ENCODE measurements at regions not wholly inside any gene's neighbourhood (a gene's known extent, or its start where the extent isn't known, plus 50 kb on each side); places are given as distances from the start of the nearest gene placed in this dataset.
A peak's percentile ranks its signal among the peaks of the same experiment; 100 is the strongest.

DNA sequence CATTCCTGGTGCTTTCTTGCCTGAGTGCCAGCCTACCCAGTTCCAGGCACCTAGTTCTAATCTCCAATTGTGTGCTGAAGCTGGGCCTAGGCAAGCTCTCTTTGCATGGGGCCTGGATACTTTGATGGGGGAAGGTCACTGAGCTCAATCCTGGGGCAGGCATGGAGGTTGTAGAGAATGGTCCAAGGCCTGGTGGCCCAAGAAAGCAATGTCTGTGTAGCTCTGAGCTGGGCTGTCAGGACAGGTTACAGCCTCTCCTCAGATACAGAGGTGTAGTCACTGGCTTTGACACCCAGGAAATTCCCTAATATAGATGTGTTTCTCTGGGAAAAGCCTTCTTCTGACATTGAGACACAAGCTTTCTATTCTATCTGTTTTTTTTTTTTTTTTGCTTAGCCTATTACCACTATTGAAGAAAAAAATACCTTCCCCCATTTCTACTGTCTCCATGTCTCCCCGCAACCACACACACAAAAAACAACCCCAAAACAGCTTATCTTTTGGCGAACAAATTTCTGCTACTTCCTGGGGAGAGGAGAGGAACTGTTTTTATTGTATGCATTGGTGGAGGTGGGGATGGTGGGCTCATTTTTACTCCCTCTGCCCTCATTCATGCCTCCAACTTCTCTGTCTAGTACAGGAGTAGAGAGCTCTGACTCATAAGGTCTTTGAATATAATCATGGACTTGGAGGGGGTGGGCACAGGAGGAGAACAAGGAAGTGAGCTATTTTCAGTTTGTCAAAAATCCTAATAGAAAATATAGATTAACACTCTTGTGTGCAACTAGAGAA, 66.7 kb upstream of the DHX15 start:
- DNase-seq (ENCODE audit: low read depth in 2 of 2), result peak in 1 of 2 donors; percentile 23
- no peaks in the 10 kb centered on the region for H3K79me2 ChIP-seq (ENCODE audit: control insufficient read depth, insufficient read depth, low read length)
- no peak overlapping the region for H2AFZ ChIP-seq (ENCODE audit: low read length)

DNA sequence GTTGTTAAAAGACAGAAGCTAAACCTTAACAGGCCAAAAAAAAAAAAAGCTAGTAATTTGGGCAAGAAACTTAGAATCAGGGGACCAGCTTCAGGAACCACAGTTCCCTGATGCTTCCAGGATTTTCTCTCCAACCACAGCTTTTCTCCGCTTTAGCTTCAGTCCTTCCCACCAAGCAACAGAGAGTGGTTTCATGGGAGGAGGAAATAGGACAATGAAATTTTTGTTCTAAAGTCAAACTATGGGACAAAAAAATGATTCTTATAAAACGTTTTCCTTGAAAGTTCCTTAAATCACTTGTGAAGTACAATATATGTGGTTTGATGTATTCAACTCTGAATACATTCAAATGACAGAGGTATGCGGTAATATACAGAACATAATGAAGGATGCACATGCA, 71.0 kb upstream of the DHX15 start:
- Histone ChIP-seq H3K27ac (ENCODE audit: insufficient read depth, low read length) (no peak overlapping the region), H3K9ac (ENCODE audit: insufficient read depth, low read length) (no peak overlapping the region), H3K79me2 (ENCODE audit: control insufficient read depth, insufficient read depth, low read length) (no peaks in the 10 kb centered on the region), H3K4me2 (ENCODE audit: extremely low read depth, insufficient read depth, low read length) (no peak overlapping the region), H3K36me3 (ENCODE audit: control insufficient read depth, insufficient read depth, low read length) (no peaks in the 10 kb centered on the region), H3K4me3 (replicated peaks in 1 of 4; ENCODE audit: control extremely low read depth in 1 of 4, insufficient read depth in 1 of 4, low read depth in 3 of 4, low read length in 4 of 4) (no peak overlapping the region), H3K9me3 (ENCODE audit: control insufficient read depth, insufficient read depth, low read depth, low read length) (no peaks in the 10 kb centered on the region), H2AFZ (ENCODE audit: low read length) (no peak overlapping the region), H3K27me3 (ENCODE audit: control insufficient read depth, insufficient read depth, low read length) (no peaks in the 10 kb centered on the region), H3K4me1 (ENCODE audit: control insufficient read depth, extremely low read depth, insufficient read depth, low read length) (no peaks in the 10 kb centered on the region), H4K20me1 (ENCODE audit: control insufficient read depth, extremely low read depth, insufficient read depth, low read length) (no peaks in the 10 kb centered on the region)
- TF ChIP-seq EZH2 (IDR thresholded peaks at IDR 0.05; ENCODE audit: low read length, missing control alignments), result no peak
- no peak for TF ChIP-seq CTCF (conservative IDR thresholded peaks at IDR 0.05 in 1 of 2, IDR thresholded peaks at IDR 0.05 in 1 of 2; ENCODE audit: low read depth in 1 of 2, low read length in 2 of 2)
- DNase-seq (ENCODE audit: low read depth in 2 of 2), result no peak

More for the DNA sequence above, 66.7 kb upstream of the DHX15 start:
- no peaks in the 10 kb centered on the region for H3K4me1 ChIP-seq (ENCODE audit: control insufficient read depth, extremely low read depth, insufficient read depth, low read length)
- no peak overlapping the region for H3K27ac ChIP-seq (ENCODE audit: insufficient read depth, low read length)
- no peak overlapping the region for H3K9ac ChIP-seq (ENCODE audit: insufficient read depth, low read length)
- H3K36me3 ChIP-seq (ENCODE audit: control insufficient read depth, insufficient read depth, low read length), result no peaks in the 10 kb centered on the region
- TF ChIP-seq EZH2 (IDR thresholded peaks at IDR 0.05; ENCODE audit: low read length, missing control alignments) (no peak), CTCF (conservative IDR thresholded peaks at IDR 0.05 in 1 of 2, IDR thresholded peaks at IDR 0.05 in 1 of 2; ENCODE audit: low read depth in 1 of 2, low read length in 2 of 2) (no peak)
- no peaks in the 10 kb centered on the region for H3K27me3 ChIP-seq (ENCODE audit: control insufficient read depth, insufficient read depth, low read length)
- no peaks in the 10 kb centered on the region for H3K9me3 ChIP-seq (ENCODE audit: control insufficient read depth, insufficient read depth, low read depth, low read length)
- H3K4me3 ChIP-seq (replicated peaks in 1 of 4; ENCODE audit: control extremely low read depth in 1 of 4, insufficient read depth in 1 of 4, low read depth in 3 of 4, low read length in 4 of 4), result no peak overlapping the region
- no peak overlapping the region for H3K4me2 ChIP-seq (ENCODE audit: extremely low read depth, insufficient read depth, low read length)
- no peaks in the 10 kb centered on the region for H4K20me1 ChIP-seq (ENCODE audit: control insufficient read depth, extremely low read depth, insufficient read depth, low read length)

DNA sequence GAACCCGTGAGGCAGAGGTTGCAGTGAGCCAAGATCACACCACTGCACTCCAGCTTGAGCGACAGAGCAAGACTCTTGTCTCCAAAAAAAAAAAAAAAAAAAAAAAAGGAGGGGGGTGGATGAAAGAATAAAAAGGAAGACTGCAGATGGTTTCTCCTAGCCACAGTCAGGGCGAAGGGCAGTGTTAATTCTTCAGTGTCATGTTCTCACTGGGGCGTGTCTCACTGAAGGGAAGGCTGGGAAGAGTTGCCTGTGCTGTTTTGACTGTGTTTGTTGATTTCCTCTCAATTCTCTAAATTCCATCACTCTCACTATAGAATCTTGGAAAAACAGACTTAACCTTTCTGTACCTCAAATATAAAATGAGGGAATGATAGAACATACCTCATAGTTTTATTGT, 71.6 kb upstream of the DHX15 start:
- H4K20me1 ChIP-seq (ENCODE audit: control insufficient read depth, extremely low read depth, insufficient read depth, low read length), result no peaks in the 10 kb centered on the region
- no peaks in the 10 kb centered on the region for H3K36me3 ChIP-seq (ENCODE audit: control insufficient read depth, insufficient read depth, low read length)
- H3K4me3 ChIP-seq (replicated peaks in 1 of 4; ENCODE audit: control extremely low read depth in 1 of 4, insufficient read depth in 1 of 4, low read depth in 3 of 4, low read length in 4 of 4), result no peak overlapping the region
- H3K27me3 ChIP-seq (ENCODE audit: control insufficient read depth, insufficient read depth, low read length), result no peaks in the 10 kb centered on the region
- no peak overlapping the region for H3K27ac ChIP-seq (ENCODE audit: insufficient read depth, low read length)
- no peak overlapping the region for H3K9ac ChIP-seq (ENCODE audit: insufficient read depth, low read length)
- DNase-seq (ENCODE audit: low read depth in 2 of 2), result peak in 1 of 2 donors; percentile 31
- no peaks in the 10 kb centered on the region for H3K9me3 ChIP-seq (ENCODE audit: control insufficient read depth, insufficient read depth, low read depth, low read length)
- no peaks in the 10 kb centered on the region for H3K4me1 ChIP-seq (ENCODE audit: control insufficient read depth, extremely low read depth, insufficient read depth, low read length)
- H3K79me2 ChIP-seq (ENCODE audit: control insufficient read depth, insufficient read depth, low read length), result no peaks in the 10 kb centered on the region
- no peak for TF ChIP-seq CTCF (conservative IDR thresholded peaks at IDR 0.05 in 1 of 2, IDR thresholded peaks at IDR 0.05 in 1 of 2; ENCODE audit: low read depth in 1 of 2, low read length in 2 of 2)
- TF ChIP-seq EZH2 (IDR thresholded peaks at IDR 0.05; ENCODE audit: low read length, missing control alignments), result no peak
- no peak overlapping the region for H3K4me2 ChIP-seq (ENCODE audit: extremely low read depth, insufficient read depth, low read length)
- no peak overlapping the region for H2AFZ ChIP-seq (ENCODE audit: low read length)
